SK-N-SH (cell line): ENCODE measurements at regions not wholly inside any gene's neighbourhood (a gene's known extent, or its start where the extent isn't known, plus 50 kb on each side); places are given as distances from the start of the nearest gene placed in this dataset.

Source experiments
- CTCF ChIA-PET: fragments of 300-600, 350-600 bp; formaldehyde crosslinking; extraction: SDS; loops from one replicate; lab custom pipeline; 2021; lab: Yijun Ruan, JAX
- POLR2A ChIA-PET: fragments of 350-600 bp; sonication (Branson Sonifier 250); formaldehyde crosslinking; extraction: SDS; loops from one replicate; lab custom pipeline; 2020; ENCODE audit warnings: antibody characterized with exemption, inconsistent platforms; lab: Yijun Ruan, JAX
- DNase-seq: peaks from one replicate; pipeline ENCODE4 v3.0.0; 2012
- H2AFZ ChIP-seq: fragments of 200-600 bp; sonication (generic); 2 replicates; pipeline ENCODE4 v1.8.1; 2016; ENCODE audit warnings: antibody characterized with exemption, mild to moderate bottlenecking, low read depth
- H3F3A ChIP-seq: fragments of 200-600 bp; sonication (generic); replicated peaks from 2 replicates; pipeline ENCODE3; 2016; ENCODE audit warnings: antibody characterized with exemption, mild to moderate bottlenecking; ENCODE audit not compliant: insufficient read depth
- H3K27ac ChIP-seq, 2 experiments: fragments of 200-500 bp in 1 of 2; fragments of 200-600 bp in 1 of 2; sonication (Bioruptor generic) in 1 of 2; sonication (generic), shearing (Covaris generic) in 1 of 2; 2 replicates each; pipeline versions ENCODE4 v1.5.1 to v1.6.1; 2014 to 2016; ENCODE audit warnings: low read depth in 2 of 2, inconsistent platforms in 1 of 2, low read length in 1 of 2, mild to moderate bottlenecking in 1 of 2, mixed read lengths in 1 of 2
- H3K27me3 ChIP-seq: fragments of 200-600 bp; sonication (generic), shearing (Covaris generic); 2 replicates; pipeline ENCODE4 v1.6.1; 2016; ENCODE audit warnings: mixed run types; ENCODE audit not compliant: insufficient read depth
- H3K36me3 ChIP-seq, 2 experiments: fragments of 200-500 bp in 1 of 2; fragments of 200-600 bp in 1 of 2; sonication (Bioruptor generic) in 1 of 2; sonication (generic) in 1 of 2; replicated peaks in 1 of 2; 2 replicates each; pipeline versions ENCODE3 to v1.5.1; 2014 to 2016; ENCODE audit warnings: low read length in 1 of 2, mild to moderate bottlenecking in 1 of 2; ENCODE audit not compliant: insufficient read depth in 2 of 2, control insufficient read depth in 1 of 2
- H3K4me1 ChIP-seq, 2 experiments: fragments of 200-500 bp in 1 of 2; fragments of 200-600 bp in 1 of 2; sonication (Bioruptor generic) in 1 of 2; sonication (generic), shearing (Covaris generic) in 1 of 2; 2 replicates each; pipeline versions ENCODE4 v1.5.1 to v1.6.1; 2014 to 2016; ENCODE audit warnings: low read depth in 1 of 2, low read length in 1 of 2, mixed run types in 1 of 2; ENCODE audit not compliant: insufficient read depth in 2 of 2, control insufficient read depth in 1 of 2
- H3K4me2 ChIP-seq: fragments of 200-600 bp; sonication (generic), shearing (Covaris generic); 2 replicates; pipeline ENCODE4 v1.6.1; 2017; ENCODE audit warnings: mixed run types
- H3K4me3 ChIP-seq, 2 experiments: fragments of 200-500 bp in 1 of 2; fragments of 200-600 bp in 1 of 2; sonication (Bioruptor generic) in 1 of 2; sonication (generic), shearing (Covaris generic) in 1 of 2; 2 replicates each; pipeline versions ENCODE4 v1.5.1 to v1.8.1; 2014 to 2016; ENCODE audit warnings: low read depth in 2 of 2, inconsistent platforms in 1 of 2, low read length in 1 of 2, mild to moderate bottlenecking in 1 of 2, mixed read lengths in 1 of 2, moderate library complexity in 1 of 2
- H3K79me2 ChIP-seq: fragments of 200-600 bp; sonication (generic); 2 replicates; pipeline ENCODE4 v1.8.1; 2017; ENCODE audit warnings: mild to moderate bottlenecking; ENCODE audit not compliant: insufficient read depth
- H3K9ac ChIP-seq: fragments of 200-600 bp; sonication (generic); 2 replicates; pipeline ENCODE4 v1.6.1; 2017; ENCODE audit warnings: mixed run types
- H3K9me2 ChIP-seq: fragments of 200-600 bp; sonication (generic); 2 replicates; pipeline ENCODE4 v1.6.1; 2017; ENCODE audit warnings: mixed run types
- H3K9me3 ChIP-seq: fragments of 200-600 bp; sonication (generic); 2 replicates; pipeline ENCODE4 v1.6.1; 2017; ENCODE audit warnings: mixed run types, mild to moderate bottlenecking, moderate library complexity
- H4K20me1 ChIP-seq: fragments of 200-600 bp; sonication (generic); 2 replicates; pipeline ENCODE4 v1.6.1; 2017; ENCODE audit warnings: mild to moderate bottlenecking, mixed run types; ENCODE audit not compliant: insufficient read depth
- CHD2 ChIP-seq: fragments of 150-350 bp; IDR thresholded peaks from 2 replicates; pipeline ENCODE4 v1.6.1; 2018; ENCODE audit warnings: low read length; ENCODE audit not compliant: partially characterized antibody
- ELF1 ChIP-seq: IDR thresholded peaks from 2 replicates; pipeline ENCODE4 v1.4.0; 2012
- EZH2phosphoT487 ChIP-seq: fragments of 200-600 bp; sonication (generic); IDR thresholded peaks from 2 replicates; pipeline ENCODE4 v1.6.1; 2017; ENCODE audit warnings: low read depth, mixed run types, mild to moderate bottlenecking, antibody characterized with exemption, moderate library complexity, borderline replicate concordance
- FOXJ3 ChIP-seq: sonication (generic); formaldehyde crosslinking; IDR thresholded peaks from 2 replicates; pipeline ENCODE4 v1.5.1; 2020; ENCODE audit warnings: mild to moderate bottlenecking, missing genetic modification reagents
- FOXM1 ChIP-seq: IDR thresholded peaks from 2 replicates; pipeline ENCODE4 v1.4.0; 2012; ENCODE audit warnings: low read depth, mild to moderate bottlenecking
- GABPA ChIP-seq: IDR thresholded peaks from 2 replicates; pipeline ENCODE4 v1.4.0; 2012; ENCODE audit warnings: low read depth, mild to moderate bottlenecking
- MEF2A ChIP-seq: IDR thresholded peaks from 2 replicates; pipeline ENCODE4 v1.4.0; 2012; ENCODE audit warnings: low read depth, borderline replicate concordance
- MXI1 ChIP-seq: IDR thresholded peaks from 2 replicates; pipeline ENCODE4 v1.6.1; 2012; ENCODE audit warnings: mild to moderate bottlenecking, low read depth, low read length, improper control_type of control experiment
- RCOR1 ChIP-seq: fragments of 150-350 bp; IDR thresholded peaks from 2 replicates; pipeline ENCODE4 v1.6.1; 2017; ENCODE audit warnings: antibody characterized with exemption, low read length
- TAF1 ChIP-seq: IDR thresholded peaks from 2 replicates; pipeline ENCODE4 v1.6.1; 2012; ENCODE audit warnings: low read depth, mild to moderate bottlenecking, low read length, moderate library complexity, borderline replicate concordance
- USF2 ChIP-seq: fragments of 150-350 bp; IDR thresholded peaks from 2 replicates; pipeline ENCODE4 v1.6.1; 2017; ENCODE audit warnings: antibody characterized with exemption, low read length, low read depth, borderline replicate concordance
- WGBS: methylation state at CpG from one replicate; pipeline ENCODE4 v1.1.6; 2017; ENCODE audit warnings: low lambda C conversion rate; 5-methylcytosine and 5-hydroxymethylcytosine counted together

- no peak overlapping the region for H3K4me2 ChIP-seq
- peaks cover 2% of the 10 kb centered on the region; the same call in 1 of the 2 replicates for H3K9me3 ChIP-seq
- peaks cover 0 to 36% of the 10 kb centered on the region in 2 experiments; a peak in 2 of 4 replicates for H3K4me1 ChIP-seq
- ChIA-PET CTCF (no interaction called here), POLR2A (no interaction called here)
- H3K9me2 ChIP-seq = no peaks in the 10 kb centered on the region
- no peaks in the 10 kb centered on the region for H3K79me2 ChIP-seq
- no peaks in the 10 kb centered on the region for H3K27me3 ChIP-seq
- DNase-seq = no peak
- H3K27ac ChIP-seq = peak overlapping the region in 1 of 2 experiments; percentile 89; a peak in 2 of 4 replicates
- 95% methylated on average over 4 of the region's 4 CpGs for WGBS
- no peak overlapping the region for H3K4me3 ChIP-seq
- H2AFZ ChIP-seq = no peak overlapping the region
- H3K36me3 ChIP-seq = no peaks in the 10 kb centered on the region
- H3K9ac ChIP-seq = no peak overlapping the region
- no peaks in the 10 kb centered on the region for H4K20me1 ChIP-seq
- TF ChIP-seq ELF1 (no peak), MXI1 (no peak), TAF1 (no peak), MEF2A (no peak), FOXJ3 (CRISPR knock-in tag) (no peak), USF2 (no peak), CHD2 (no peak), RCOR1 (no peak), FOXM1 (no peak), EZH2phosphoT487 (no peak), GABPA (no peak)
- peaks cover 3% of the 10 kb centered on the region for H3F3A ChIP-seq
These were observed 65.6 kb upstream of the SLC44A3 start for GRCh38 chr1:94754570-94754969.

GRCh38 chr1:94754095-94754494 lies 66.1 kb upstream of the SLC44A3 start:
- POLR2A ChIA-PET = no interaction called here

More at GRCh38 chr1:94754095-94754494, 66.1 kb upstream of the SLC44A3 start:
- Histone ChIP-seq H3K4me1 (peaks cover 0 to 36% of the 10 kb centered on the region in 2 experiments; a peak in 2 of 4 replicates), H3K79me2 (no peaks in the 10 kb centered on the region), H3K9me3 (peaks cover 5% of the 10 kb centered on the region; the same call in 1 of the 2 replicates), H3F3A (peaks cover 3% of the 10 kb centered on the region), H3K9me2 (no peaks in the 10 kb centered on the region), H3K4me2 (no peak overlapping the region), H3K36me3 (no peaks in the 10 kb centered on the region), H4K20me1 (no peaks in the 10 kb centered on the region), H3K4me3 (no peak overlapping the region), H3K27me3 (no peaks in the 10 kb centered on the region), H3K27ac (peak overlapping the region in 1 of 2 experiments; percentile 89; a peak in 2 of 4 replicates)
- CTCF ChIA-PET = no interaction called here
- 84% methylated on average over 2 of the region's 2 CpGs for WGBS
- TF ChIP-seq RCOR1 = no peak
- TF ChIP-seq, all 33 proteins: peak for 0
- Histone ChIP-seq H2AFZ (no peak overlapping the region), H3K9ac (no peak overlapping the region)
- no peak for DNase-seq
